ENCODE measurements at regions not wholly inside any gene's neighbourhood (a gene's known extent, or its start where the extent isn't known, plus 50 kb on each side); places are given as distances from the start of the nearest gene placed in this dataset.
"Not testable (repeated sequence)": the region's sequence is repeated elsewhere in the genome, so short reads cannot be mapped to it uniquely, and the experiment has no call there.

GRCh38 chr15:29648415-29648814 is 173.9 kb downstream of the TJP1 start:
- not testable (repeated sequence) for DNase-seq (ENCODE audit: low spot score)

- DNase-seq (ENCODE audit: low spot score) = no peak
These were observed 176.4 kb downstream of the TJP1 start for GRCh38 chr15:29645841-29646240.

- not testable (repeated sequence) for DNase-seq (ENCODE audit: low spot score)
These were observed 177.9 kb downstream of the TJP1 start for GRCh38 chr15:29644361-29644760.

GRCh38 chr15:29638781-29639180 is 183.5 kb downstream of the TJP1 start:
- no peak for DNase-seq (ENCODE audit: low spot score)

GRCh38 chr15:29638011-29638410 is 184.3 kb downstream of the TJP1 start:
- no peak for DNase-seq (ENCODE audit: low spot score)

- no peak for DNase-seq (ENCODE audit: low spot score)
These were observed 184.7 kb downstream of the TJP1 start for GRCh38 chr15:29637555-29637954.

- no peak for DNase-seq (ENCODE audit: low spot score)
These were observed 185.3 kb downstream of the TJP1 start for GRCh38 chr15:29636921-29637320.

GRCh38 chr15:29636140-29636539 is 186.1 kb downstream of the TJP1 start:
- DNase-seq (ENCODE audit: low spot score) = no peak

GRCh38 chr15:29635513-29636098 is 186.7 kb downstream of the TJP1 start:
- no peak for DNase-seq (ENCODE audit: low spot score)

- no peak for DNase-seq (ENCODE audit: low spot score)
These were observed 188.3 kb downstream of the TJP1 start for GRCh38 chr15:29633971-29634370.

GRCh38 chr15:29632671-29633406 is 189.4 kb downstream of the TJP1 start:
- DNase-seq (ENCODE audit: low spot score) = no peak

- DNase-seq (ENCODE audit: low spot score) = no peak
These were observed 190.9 kb downstream of the TJP1 start for GRCh38 chr15:29631076-29632070.

- DNase-seq (ENCODE audit: low spot score) = no peak
These were observed 198.0 kb downstream of the TJP1 start for GRCh38 chr15:29624271-29624670.

GRCh38 chr15:29623116-29623639 is 199.1 kb downstream of the TJP1 start:
- DNase-seq (ENCODE audit: low spot score) = no peak

- no peak for DNase-seq (ENCODE audit: low spot score)
These were observed 199.6 kb downstream of the TJP1 start for GRCh38 chr15:29622637-29623036.

GRCh38 chr15:29621616-29622015 is 200.7 kb downstream of the TJP1 start:
- DNase-seq (ENCODE audit: low spot score) = no peak

- no peak for DNase-seq (ENCODE audit: low spot score)
These were observed 203.7 kb downstream of the TJP1 start for GRCh38 chr15:29618586-29618985.

- DNase-seq (ENCODE audit: low spot score) = peak; percentile 26
These were observed 205.8 kb downstream of the TJP1 start for GRCh38 chr15:29616512-29616911.

GRCh38 chr15:29615791-29616190 is 206.5 kb downstream of the TJP1 start:
- no peak for DNase-seq (ENCODE audit: low spot score)

- no peak for DNase-seq (ENCODE audit: low spot score)
These were observed 208.3 kb downstream of the TJP1 start for GRCh38 chr15:29613951-29614382.

- no peak for DNase-seq (ENCODE audit: low spot score)
These were observed 209.6 kb downstream of the TJP1 start for GRCh38 chr15:29612701-29613100.

GRCh38 chr15:29612096-29612495 is 210.2 kb downstream of the TJP1 start:
- DNase-seq (ENCODE audit: low spot score) = peak; percentile 7
